ENCODE measurements at regions not wholly inside any gene's neighbourhood (a gene's known extent, or its start where the extent isn't known, plus 50 kb on each side); places are given as distances from the start of the nearest gene placed in this dataset.

- DNase-seq: no peak
Observed at GRCh38 chr20:40770564-40771307, 81.7 kb upstream of the MAFB start.

DNA sequence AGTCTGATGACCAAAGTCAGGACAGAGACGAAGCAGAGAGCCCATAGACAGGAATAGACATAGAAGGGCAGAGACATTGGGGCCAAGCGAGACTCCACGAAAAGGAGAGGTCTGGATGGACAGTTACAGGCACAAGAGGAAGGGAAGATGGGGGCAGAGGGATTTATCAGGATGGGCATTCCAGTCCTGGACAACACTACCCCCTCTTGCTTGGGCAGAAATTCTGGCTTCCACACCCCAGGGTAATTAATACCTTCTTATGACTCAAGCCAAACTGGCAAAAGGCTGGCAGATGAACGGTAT, 82.2 kb upstream of the MAFB start:
- DNase-seq: no peak

- no peak for DNase-seq
Observed at GRCh38 chr20:40771848-40772511, 82.9 kb upstream of the MAFB start.

DNA sequence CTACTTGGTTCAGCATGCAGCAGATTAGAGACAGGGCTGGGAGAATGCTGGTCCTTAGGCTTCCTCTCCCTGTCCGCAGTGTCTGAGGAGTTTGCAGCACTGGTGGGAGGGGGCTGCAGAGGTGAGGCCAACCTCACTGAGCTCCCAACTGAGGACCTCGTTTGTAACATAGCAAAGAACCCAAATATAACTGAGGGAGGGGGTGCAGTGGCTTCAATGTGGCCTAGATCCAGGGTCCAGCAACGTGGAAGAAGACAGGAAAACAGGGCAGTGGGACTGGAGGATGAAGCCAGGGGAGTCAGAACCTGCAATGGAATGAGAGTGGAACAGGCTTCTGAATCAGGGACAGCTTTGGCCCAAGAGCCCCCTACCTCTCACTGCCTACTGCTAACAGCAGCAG, 84.3 kb upstream of the MAFB start:
- no peak for DNase-seq

GRCh38 chr20:40774252-40774651, 85.2 kb upstream of the MAFB start:
- no peak for DNase-seq

- DNase-seq: no peak
Observed at GRCh38 chr20:40775561-40776146, 86.6 kb upstream of the MAFB start.

GRCh38 chr20:40776466-40777457, 87.7 kb upstream of the MAFB start:
- no peak for DNase-seq

- DNase-seq: no peak
Observed at GRCh38 chr20:40777653-40778052, 88.6 kb upstream of the MAFB start.

- no peak for DNase-seq
Observed at GRCh38 chr20:40778894-40779496, 90.0 kb upstream of the MAFB start.

- no peak for DNase-seq
Observed at GRCh38 chr20:40781327-40782042, 92.4 kb upstream of the MAFB start.

- no peak for DNase-seq
Observed at GRCh38 chr20:40782043-40782368, 93.0 kb upstream of the MAFB start.

DNA sequence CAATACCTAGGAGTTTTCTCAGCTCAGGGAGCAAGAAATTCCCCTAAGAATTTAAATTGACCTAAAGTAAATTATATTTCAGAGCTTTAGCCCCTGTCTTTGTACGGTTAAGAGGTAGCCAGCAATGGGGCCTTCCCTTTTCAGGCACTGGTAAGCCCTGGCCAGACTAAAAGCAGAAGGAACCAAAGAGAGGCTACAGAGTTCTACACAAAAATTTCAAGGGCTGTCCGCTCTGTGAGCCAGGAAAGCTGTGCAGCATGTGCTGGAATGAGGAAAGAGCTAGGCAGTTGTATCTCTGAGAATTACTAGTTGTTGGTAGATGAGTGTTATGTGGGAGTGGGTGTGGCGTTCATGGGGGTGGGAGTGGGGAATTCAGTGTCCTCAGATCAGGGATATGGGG, 96.3 kb upstream of the MAFB start:
- DNase-seq: no peak

DNA sequence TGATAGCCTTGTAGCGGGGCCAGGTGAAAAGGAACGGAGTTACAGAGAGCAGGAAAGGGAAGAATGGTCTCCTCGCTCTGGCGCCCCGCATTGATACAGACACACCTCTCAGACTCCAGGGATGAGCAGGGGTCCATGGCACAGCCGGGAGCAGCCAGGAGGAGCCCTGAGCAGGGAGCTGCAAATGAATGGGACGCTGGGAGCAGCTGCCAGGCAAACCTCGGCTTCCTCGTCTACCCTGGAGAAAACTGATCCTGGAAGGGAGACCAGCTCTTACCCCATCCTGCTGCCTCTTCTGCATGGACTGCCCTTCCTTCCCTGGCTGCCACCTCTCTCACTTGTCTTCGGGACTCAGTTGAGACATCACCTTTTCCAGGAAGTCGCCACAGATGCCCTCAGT, 97.3 kb upstream of the MAFB start:
- DNase-seq: no peak

- no peak for DNase-seq
Observed at GRCh38 chr20:40787941-40788340, 98.9 kb upstream of the MAFB start.

DNA sequence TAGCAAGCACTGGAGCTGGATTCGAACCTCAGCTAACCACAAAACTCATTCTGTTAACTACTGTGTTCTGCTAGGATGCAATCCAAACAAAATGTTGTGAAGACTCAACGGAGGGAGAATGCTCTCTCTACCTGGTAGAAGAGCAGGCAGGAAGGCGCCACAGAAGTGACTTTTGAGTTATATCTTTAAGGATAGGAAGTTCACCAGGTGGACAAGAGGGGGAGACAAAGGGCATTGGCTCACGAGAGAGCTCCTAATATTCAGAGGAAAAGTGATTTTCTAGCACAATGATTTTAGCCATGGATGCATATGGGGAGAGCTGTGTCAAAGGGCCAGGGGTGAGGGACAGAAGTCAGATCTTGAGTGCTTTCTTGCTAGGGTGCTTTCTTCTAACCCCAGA, 108.4 kb upstream of the MAFB start:
- no peak for DNase-seq

DNA sequence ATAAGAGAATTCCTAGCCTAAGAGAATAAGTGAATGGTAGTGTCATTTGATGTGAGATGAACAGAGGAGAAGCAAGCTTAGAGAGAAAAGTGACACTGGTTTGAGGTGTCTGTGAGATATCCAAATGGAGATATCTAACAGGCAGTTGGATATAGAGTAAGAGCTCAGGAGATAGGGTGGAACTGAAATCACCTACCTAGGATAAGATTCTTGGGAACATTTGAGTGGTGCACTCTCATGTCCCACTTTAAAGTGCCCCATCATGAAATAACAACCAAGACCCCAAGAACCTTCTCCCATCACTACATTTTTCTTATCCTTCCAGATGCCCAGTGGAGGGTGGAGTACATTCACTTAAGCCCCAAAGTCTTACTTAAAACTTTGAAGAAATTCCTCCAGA, 109.0 kb upstream of the MAFB start:
- no peak for DNase-seq

DNA sequence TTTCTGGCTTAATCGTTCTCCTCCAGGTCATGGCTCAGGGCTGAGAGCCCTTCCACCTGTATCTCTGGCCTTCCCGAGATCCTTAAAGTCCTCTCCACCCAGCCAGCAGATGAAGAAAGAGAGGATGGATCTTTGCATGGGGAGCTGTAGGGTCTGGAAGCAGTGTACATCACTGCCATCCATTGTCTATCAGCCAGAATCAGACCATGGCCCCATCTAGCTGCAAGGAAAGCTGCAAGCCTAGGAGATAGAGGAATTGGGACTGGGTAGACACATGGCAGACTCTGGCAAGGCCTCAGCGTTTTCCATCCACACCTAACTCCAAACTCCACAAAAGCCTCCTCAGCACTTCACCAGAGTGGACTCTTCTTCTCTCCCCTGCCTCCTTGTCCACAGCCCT, 113.8 kb upstream of the MAFB start:
- DNase-seq: no peak

- no peak for DNase-seq
Observed at GRCh38 chr20:40803381-40803780, 114.3 kb upstream of the MAFB start.

DNA sequence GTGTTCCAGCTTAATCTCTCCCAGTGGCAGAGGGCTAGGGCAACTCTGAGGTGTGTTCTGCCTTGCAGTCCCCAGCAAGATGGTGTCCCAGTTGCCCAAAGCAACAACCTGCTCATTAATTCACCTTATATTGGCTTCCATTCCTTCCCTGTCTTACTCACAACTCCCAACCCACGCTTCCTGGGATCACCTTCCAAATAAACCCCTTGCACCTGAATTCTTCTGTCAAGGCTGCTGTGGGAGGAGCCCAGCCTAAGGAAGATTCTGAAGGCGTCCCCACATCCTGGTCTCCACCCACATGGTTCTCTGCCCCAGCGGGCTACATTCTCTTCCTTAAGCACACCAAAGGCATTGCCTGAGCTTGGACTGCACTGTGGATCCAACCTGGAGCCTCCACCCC, 116.6 kb upstream of the MAFB start:
- no peak for DNase-seq

GRCh38 chr20:40806929-40807820, 118.1 kb upstream of the MAFB start:
- no peak for DNase-seq

DNA sequence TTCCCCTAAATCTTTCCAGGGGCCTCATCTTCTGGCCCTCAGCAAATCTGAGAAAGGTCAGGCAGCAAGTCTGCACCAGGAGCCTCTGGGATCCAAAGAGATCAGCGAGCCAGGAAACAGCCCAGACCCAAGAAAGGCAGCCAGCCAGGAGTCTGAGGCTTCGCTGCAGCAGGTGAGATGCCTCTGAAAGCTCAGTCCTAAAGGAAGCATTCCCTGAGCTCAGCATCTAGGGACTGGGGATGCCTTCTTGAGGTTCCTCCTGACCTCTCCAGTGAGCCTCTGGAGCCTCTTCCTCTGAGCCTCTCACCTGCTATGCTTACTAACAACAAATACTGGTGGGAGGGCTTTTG, 118.8 kb upstream of the MAFB start:
- DNase-seq: no peak

GRCh38 chr20:40808936-40809335, 119.9 kb upstream of the MAFB start:
- DNase-seq: no peak

All from NK-92 treated with Interleukin-12 subunit alpha and Interleukin-12 subunit beta, amount 100 ng/mL, for 24 hours (cell line).